ENCODE measurements at regions not wholly inside any gene's neighbourhood (a gene's known extent, or its start where the extent isn't known, plus 50 kb on each side); places are given as distances from the start of the nearest gene placed in this dataset.

DNA sequence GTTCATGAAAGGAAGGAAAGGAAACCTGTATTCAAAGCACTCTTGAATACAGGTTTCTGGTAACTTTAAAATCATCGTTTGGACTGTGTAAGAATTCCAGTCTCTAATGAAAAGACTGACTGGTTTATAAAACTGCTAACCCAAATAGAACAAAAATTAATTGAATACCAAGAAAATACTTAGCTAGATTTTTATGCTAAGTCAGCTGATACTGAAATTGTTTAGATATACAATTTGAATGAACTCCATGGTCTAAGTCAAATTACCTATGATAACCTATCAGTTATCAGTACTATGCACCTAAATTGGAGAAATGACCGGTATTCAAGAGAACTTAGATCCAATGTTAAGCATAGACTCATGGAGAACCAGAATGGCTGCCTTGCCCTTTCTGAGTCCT lies 338.3 kb downstream of the RNF144B start:
- no peaks in the 10 kb centered on the region for H3K9me2 ChIP-seq (replicated peaks; ENCODE audit: insufficient read depth, low read length)
- no peak overlapping the region for H3K4me2 ChIP-seq (ENCODE audit: low read depth, low read length, poor library complexity, severe bottlenecking)
- H3K79me2 ChIP-seq (ENCODE audit: insufficient read depth, low read length) = no peaks in the 10 kb centered on the region
- H3K36me3 ChIP-seq (ENCODE audit: low read length) = no peaks in the 10 kb centered on the region
- H3K9ac ChIP-seq (ENCODE audit: low read length) = no peak overlapping the region
- no peaks in the 10 kb centered on the region for H3K27me3 ChIP-seq (ENCODE audit: low read length)
- H3F3A ChIP-seq (ENCODE audit: insufficient read depth) = no peaks in the 10 kb centered on the region
- no peaks in the 10 kb centered on the region for H3K9me3 ChIP-seq (ENCODE audit: insufficient read depth, low read length)
- H3K27ac ChIP-seq (ENCODE audit: low read depth, low read length) = no peak overlapping the region
- no peak overlapping the region for H3K4me3 ChIP-seq (ENCODE audit: insufficient read depth, low read length, poor library complexity, severe bottlenecking)
- H2AFZ ChIP-seq (ENCODE audit: low read depth, low read length, severe bottlenecking) = no peak overlapping the region
- TF ChIP-seq EZH2phosphoT487 (conservative IDR thresholded peaks at IDR 0.05; ENCODE audit: low read length) = no peak
- TF ChIP-seq, protein P1, sequence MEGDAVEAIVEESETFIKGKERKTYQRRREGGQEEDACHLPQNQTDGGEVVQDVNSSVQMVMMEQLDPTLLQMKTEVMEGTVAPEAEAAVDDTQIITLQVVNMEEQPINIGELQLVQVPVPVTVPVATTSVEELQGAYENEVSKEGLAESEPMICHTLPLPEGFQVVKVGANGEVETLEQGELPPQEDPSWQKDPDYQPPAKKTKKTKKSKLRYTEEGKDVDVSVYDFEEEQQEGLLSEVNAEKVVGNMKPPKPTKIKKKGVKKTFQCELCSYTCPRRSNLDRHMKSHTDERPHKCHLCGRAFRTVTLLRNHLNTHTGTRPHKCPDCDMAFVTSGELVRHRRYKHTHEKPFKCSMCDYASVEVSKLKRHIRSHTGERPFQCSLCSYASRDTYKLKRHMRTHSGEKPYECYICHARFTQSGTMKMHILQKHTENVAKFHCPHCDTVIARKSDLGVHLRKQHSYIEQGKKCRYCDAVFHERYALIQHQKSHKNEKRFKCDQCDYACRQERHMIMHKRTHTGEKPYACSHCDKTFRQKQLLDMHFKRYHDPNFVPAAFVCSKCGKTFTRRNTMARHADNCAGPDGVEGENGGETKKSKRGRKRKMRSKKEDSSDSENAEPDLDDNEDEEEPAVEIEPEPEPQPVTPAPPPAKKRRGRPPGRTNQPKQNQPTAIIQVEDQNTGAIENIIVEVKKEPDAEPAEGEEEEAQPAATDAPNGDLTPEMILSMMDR (IDR thresholded peaks at IDR 0.05; ENCODE audit: insufficient read depth, low read length, poor library complexity, severe bottlenecking) = no peak
- no peaks in the 10 kb centered on the region for H4K20me1 ChIP-seq (ENCODE audit: low read depth, low read length)

DNA sequence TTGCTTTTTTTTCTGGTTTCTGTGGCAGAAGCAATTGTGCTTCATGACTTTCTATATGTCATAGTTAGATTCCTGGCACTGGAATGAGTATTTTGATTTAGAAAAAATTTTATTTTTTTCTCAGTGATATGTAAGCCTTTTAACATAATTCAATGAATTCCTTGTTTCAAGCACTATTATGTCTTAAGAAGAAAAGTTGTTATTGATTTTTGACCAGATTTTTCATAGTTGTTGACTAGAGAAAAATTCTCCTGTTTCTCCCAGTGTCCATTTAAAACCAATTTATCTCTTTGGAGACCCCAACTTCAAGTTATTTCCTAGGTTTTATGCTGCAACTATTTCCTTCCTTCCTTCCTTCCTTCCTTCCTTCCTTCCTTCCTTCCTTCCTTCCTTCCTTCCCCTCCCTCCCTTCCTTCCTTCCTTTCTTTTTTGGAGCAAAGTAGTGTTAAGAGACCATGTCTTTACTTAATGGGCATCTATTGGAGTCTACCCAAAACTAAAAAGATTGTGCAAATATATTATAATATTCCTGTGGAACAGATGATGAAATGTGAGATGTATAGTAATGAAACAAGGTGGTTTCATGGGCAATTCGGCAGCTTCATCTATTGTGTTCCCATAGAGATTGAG lies 346.9 kb downstream of the RNF144B start:
- no peak overlapping the region for H3K9ac ChIP-seq (ENCODE audit: low read length)
- TF ChIP-seq, protein P1 (IDR thresholded peaks at IDR 0.05; ENCODE audit: insufficient read depth, low read length, poor library complexity, severe bottlenecking) = no peak
- TF ChIP-seq EZH2phosphoT487 (conservative IDR thresholded peaks at IDR 0.05; ENCODE audit: low read length) = no peak
- no peak overlapping the region for H3K4me2 ChIP-seq (ENCODE audit: low read depth, low read length, poor library complexity, severe bottlenecking)
- H3K36me3 ChIP-seq (ENCODE audit: low read length) = no peaks in the 10 kb centered on the region
- H3K9me2 ChIP-seq (replicated peaks; ENCODE audit: insufficient read depth, low read length) = no peaks in the 10 kb centered on the region
- no peaks in the 10 kb centered on the region for H3K79me2 ChIP-seq (ENCODE audit: insufficient read depth, low read length)
- no peaks in the 10 kb centered on the region for H3F3A ChIP-seq (ENCODE audit: insufficient read depth)
- H3K4me3 ChIP-seq (ENCODE audit: insufficient read depth, low read length, poor library complexity, severe bottlenecking) = no peak overlapping the region
- 0 out of 2 replicates have a peak, but pooled peaks cover 2% of the 10 kb centered on the region for H3K27me3 ChIP-seq (ENCODE audit: low read length)
- H3K27ac ChIP-seq (ENCODE audit: low read depth, low read length) = no peak overlapping the region
- no peaks in the 10 kb centered on the region for H4K20me1 ChIP-seq (ENCODE audit: low read depth, low read length)
- no peak overlapping the region for H2AFZ ChIP-seq (ENCODE audit: low read depth, low read length, severe bottlenecking)
- H3K9me3 ChIP-seq (ENCODE audit: insufficient read depth, low read length) = no peaks in the 10 kb centered on the region

DNA sequence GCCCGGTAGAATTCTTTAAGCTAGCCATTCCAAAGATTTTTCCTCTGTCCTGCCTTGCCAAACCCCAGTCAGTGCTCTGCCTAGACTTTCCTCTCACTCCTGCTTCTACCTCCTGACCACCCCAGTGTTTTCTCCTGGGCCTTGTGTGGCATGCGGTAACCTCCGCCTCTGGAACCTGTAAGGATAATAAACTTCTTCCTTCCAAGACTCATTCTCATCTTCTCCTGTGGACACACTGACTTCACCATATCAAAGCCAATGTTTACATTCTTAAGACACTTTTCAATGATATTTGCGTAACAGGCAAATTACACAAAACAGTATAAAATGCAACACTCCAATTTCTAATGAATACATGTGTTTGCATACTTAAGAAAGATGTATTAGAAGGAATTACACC lies 354.6 kb downstream of the RNF144B start:
- H3K27me3 ChIP-seq (ENCODE audit: low read length) = no peaks in the 10 kb centered on the region
- no peaks in the 10 kb centered on the region for H3F3A ChIP-seq (ENCODE audit: insufficient read depth)
- no peak overlapping the region for H2AFZ ChIP-seq (ENCODE audit: low read depth, low read length, severe bottlenecking)
- no peak overlapping the region for H3K4me2 ChIP-seq (ENCODE audit: low read depth, low read length, poor library complexity, severe bottlenecking)
- TF ChIP-seq, protein P1 (IDR thresholded peaks at IDR 0.05; ENCODE audit: insufficient read depth, low read length, poor library complexity, severe bottlenecking) = no peak
- TF ChIP-seq EZH2phosphoT487 (conservative IDR thresholded peaks at IDR 0.05; ENCODE audit: low read length) = no peak
- no peaks in the 10 kb centered on the region for H3K36me3 ChIP-seq (ENCODE audit: low read length)
- no peaks in the 10 kb centered on the region for H4K20me1 ChIP-seq (ENCODE audit: low read depth, low read length)
- H3K4me3 ChIP-seq (ENCODE audit: insufficient read depth, low read length, poor library complexity, severe bottlenecking) = no peak overlapping the region
- no peak overlapping the region for H3K27ac ChIP-seq (ENCODE audit: low read depth, low read length)
- no peaks in the 10 kb centered on the region for H3K79me2 ChIP-seq (ENCODE audit: insufficient read depth, low read length)
- no peak overlapping the region for H3K9ac ChIP-seq (ENCODE audit: low read length)
- no peaks in the 10 kb centered on the region for H3K9me2 ChIP-seq (replicated peaks; ENCODE audit: insufficient read depth, low read length)
- H3K9me3 ChIP-seq (ENCODE audit: insufficient read depth, low read length) = no peaks in the 10 kb centered on the region
